ENCODE measurements at regions not wholly inside any gene's neighbourhood (a gene's known extent, or its start where the extent isn't known, plus 50 kb on each side); places are given as distances from the start of the nearest gene placed in this dataset.

GRCh38 chr11:42054351-42054900, 595.0 kb upstream of the LRRC4C start:
- TF ChIP-seq CTCF (IDR thresholded peaks at IDR 0.05) (no peak), POLR2AphosphoS5 (IDR thresholded peaks at IDR 0.05) (no peak), EP300 (IDR thresholded peaks at IDR 0.05) (no peak), POLR2A (IDR thresholded peaks at IDR 0.05) (no peak)

Measured in gastroesophageal sphincter (tissue), 3 donors.